GM19395 (cell line): ENCODE measurements at regions not wholly inside any gene's neighbourhood (a gene's known extent, or its start where the extent isn't known, plus 50 kb on each side); places are given as distances from the start of the nearest gene placed in this dataset.
"Not testable (repeated sequence)": the region's sequence is repeated elsewhere in the genome, so short reads cannot be mapped to it uniquely, and the experiment has no call there.

Experiments
- ATAC-seq: cut with Tn5 transposase; IDR thresholded peaks from one replicate; pipeline ENCODE4 v1.9.1; 2021; ENCODE audit warnings: mild to moderate bottlenecking, moderate library complexity; ENCODE audit not compliant: unreplicated experiment

- ATAC-seq = no peak
These were observed 509.1 kb downstream of the PCNX1 start for GRCh38 chr14:71416392-71416791.

GRCh38 chr14:71418532-71419245 lies 511.4 kb downstream of the PCNX1 start:
- ATAC-seq = no peak

- no peak for ATAC-seq
These were observed 508.7 kb upstream of the RGS6 start for GRCh38 chr14:71423481-71423880.

GRCh38 chr14:71424941-71425340 lies 507.3 kb upstream of the RGS6 start:
- ATAC-seq = no peak

GRCh38 chr14:71426001-71426400 lies 506.2 kb upstream of the RGS6 start:
- ATAC-seq = no peak

GRCh38 chr14:71429902-71430301 lies 502.3 kb upstream of the RGS6 start:
- ATAC-seq = no peak

GRCh38 chr14:71430321-71430677 lies 501.9 kb upstream of the RGS6 start:
- ATAC-seq = no peak

- ATAC-seq = no peak
These were observed 501.4 kb upstream of the RGS6 start for GRCh38 chr14:71430678-71431376.

GRCh38 chr14:71432334-71433110 lies 499.7 kb upstream of the RGS6 start:
- ATAC-seq = no peak

- no peak for ATAC-seq
These were observed 498.9 kb upstream of the RGS6 start for GRCh38 chr14:71433303-71433702.

- ATAC-seq = not testable (repeated sequence)
These were observed 496.6 kb upstream of the RGS6 start for GRCh38 chr14:71435641-71436040.

GRCh38 chr14:71437870-71438269 lies 494.4 kb upstream of the RGS6 start:
- ATAC-seq = no peak

- ATAC-seq = no peak
These were observed 493.5 kb upstream of the RGS6 start for GRCh38 chr14:71438684-71439083.

GRCh38 chr14:71441126-71441525 lies 491.1 kb upstream of the RGS6 start:
- ATAC-seq = no peak

- no peak for ATAC-seq
These were observed 488.0 kb upstream of the RGS6 start for GRCh38 chr14:71444030-71444822.

- no peak for ATAC-seq
These were observed 483.6 kb upstream of the RGS6 start for GRCh38 chr14:71448431-71449315.

- no peak for ATAC-seq
These were observed 482.7 kb upstream of the RGS6 start for GRCh38 chr14:71449316-71450055.

GRCh38 chr14:71451501-71451900 lies 480.7 kb upstream of the RGS6 start:
- no peak for ATAC-seq

GRCh38 chr14:71452539-71452938 lies 479.7 kb upstream of the RGS6 start:
- no peak for ATAC-seq
